Keratinocyte (primary cell): ENCODE measurements at regions not wholly inside any gene's neighbourhood (a gene's known extent, or its start where the extent isn't known, plus 50 kb on each side); places are given as distances from the start of the nearest gene placed in this dataset.
"Not testable (repeated sequence)": the region's sequence is repeated elsewhere in the genome, so short reads cannot be mapped to it uniquely, and the experiment has no call there.

Experiments
- DNase-seq: peaks from one replicate; pipeline ENCODE4 v3.0.0-alpha.2; 2011; ENCODE audit warnings: low read depth, missing footprints, low spot score
- FAIRE-seq: peaks from 2 replicates; lab custom pipeline; 2011; peaks lifted over from hg19 to GRCh38; lab: Jason Lieb, UNC
- H2AFZ ChIP-seq: 2 replicates; pipeline ENCODE4 v1.6.0; 2012; ENCODE audit warnings: low read length, control low read depth, inconsistent platforms; ENCODE audit not compliant: control insufficient read depth
- H3K27ac ChIP-seq: 2 replicates; pipeline ENCODE4 v1.5.1; 2011; ENCODE audit warnings: low read length; ENCODE audit not compliant: control insufficient read depth, insufficient read depth
- H3K27me3 ChIP-seq: 3 replicates; pipeline ENCODE4 v1.6.0; 2011; ENCODE audit warnings: low read length; ENCODE audit not compliant: control insufficient read depth, insufficient read depth; ENCODE audit errors: extremely low read depth
- H3K36me3 ChIP-seq, 2 experiments: 2 replicates in 1 of 2; 3 replicates in 1 of 2; pipeline ENCODE4 v1.5.1; 2011; ENCODE audit warnings: low read length in 2 of 2, mild to moderate bottlenecking in 1 of 2; ENCODE audit not compliant: control insufficient read depth in 2 of 2, insufficient read depth in 2 of 2; ENCODE audit errors: extremely low read depth in 1 of 2
- H3K4me1 ChIP-seq: 3 replicates; pipeline ENCODE4 v1.5.1; 2011; ENCODE audit warnings: low read length; ENCODE audit not compliant: control insufficient read depth, insufficient read depth; ENCODE audit errors: extremely low read depth
- H3K4me2 ChIP-seq: 3 replicates; pipeline ENCODE4 v1.6.0; 2011; ENCODE audit warnings: low read depth, low read length; ENCODE audit not compliant: control insufficient read depth, insufficient read depth; ENCODE audit errors: extremely low read depth
- H3K4me3 ChIP-seq, 3 experiments: fragments of 200-600 bp in 1 of 3; sonication (generic) in 1 of 3; 2 replicates in 2 of 3; 3 replicates in 1 of 3; pipeline ENCODE4 v1.5.1; 2011 to 2016; ENCODE audit warnings: low read length in 3 of 3, mild to moderate bottlenecking in 3 of 3, control low read depth in 2 of 3, inconsistent platforms in 1 of 3, low read depth in 1 of 3, mixed read lengths in 1 of 3, mixed run types in 1 of 3, moderate library complexity in 1 of 3; ENCODE audit not compliant: control insufficient read depth in 2 of 3, insufficient read depth in 2 of 3; ENCODE audit errors: extremely low read depth in 1 of 3
- H3K79me2 ChIP-seq: 2 replicates; pipeline ENCODE4 v1.6.0; 2012; ENCODE audit warnings: low read length; ENCODE audit not compliant: control insufficient read depth, insufficient read depth
- H3K9ac ChIP-seq: 3 replicates; pipeline ENCODE4 v1.6.0; 2011; ENCODE audit warnings: low read length; ENCODE audit not compliant: control insufficient read depth, insufficient read depth; ENCODE audit errors: extremely low read depth
- H3K9me1 ChIP-seq: 3 replicates; pipeline ENCODE4 v1.6.0; 2011; ENCODE audit warnings: low read length; ENCODE audit not compliant: control insufficient read depth, insufficient read depth; ENCODE audit errors: extremely low read depth
- H3K9me3 ChIP-seq: 2 replicates; pipeline ENCODE4 v1.5.1; 2012; ENCODE audit warnings: low read depth, low read length; ENCODE audit not compliant: control insufficient read depth
- H4K20me1 ChIP-seq: 3 replicates; pipeline ENCODE4 v1.6.0; 2011; ENCODE audit warnings: low read length; ENCODE audit not compliant: control insufficient read depth, insufficient read depth; ENCODE audit errors: extremely low read depth
- CTCF ChIP-seq, 3 experiments: IDR thresholded peaks in 1 of 3; conservative IDR thresholded peaks in 1 of 3; optimal IDR thresholded peaks in 1 of 3; 2 replicates in 2 of 3; 3 replicates in 1 of 3; pipeline versions ENCODE3 to v1.5.1; 2011; ENCODE audit warnings: low read length in 3 of 3, mild to moderate bottlenecking in 3 of 3, moderate library complexity in 2 of 3, control low read depth in 1 of 3, inconsistent platforms in 1 of 3; ENCODE audit not compliant: insufficient read depth in 2 of 3; ENCODE audit errors: extremely low read depth in 1 of 3
- EZH2 ChIP-seq: IDR thresholded peaks from one replicate; pipeline ENCODE4 v1.6.1; 2012; ENCODE audit warnings: inconsistent platforms, mild to moderate bottlenecking, low read length, moderate library complexity
- dilution Hi-C: fragments of 300-500 bp; cut with MboI; formaldehyde crosslinking; loops from one replicate; pipeline ENCODE4 v1.7.0; 2020; ENCODE audit warnings: low sequenced_read_pairs; ENCODE audit not compliant: extremely low pct_ligation_motif_present

- FAIRE-seq (no peak), DNase-seq (no peak)
- Histone ChIP-seq H3K4me1 (peaks cover 38% of the 10 kb centered on the region), H3K4me2 (peak overlapping the region; percentile 27), H2AFZ (peak overlapping the region; percentile 94), H3K27ac (no peak overlapping the region), H3K9me3 (no peaks in the 10 kb centered on the region), H3K9ac (no peak overlapping the region), H3K9me1 (no peaks in the 10 kb centered on the region), H3K27me3 (no peaks in the 10 kb centered on the region), H4K20me1 (no peaks in the 10 kb centered on the region), H3K36me3 (no peaks in the 10 kb centered on the region), H3K79me2 (no peaks in the 10 kb centered on the region), H3K4me3 (no peak overlapping the region)
- TF ChIP-seq CTCF (optimal IDR thresholded peaks at IDR 0.05 in 1 of 3, IDR thresholded peaks at IDR 0.05 in 1 of 3, conservative IDR thresholded peaks at IDR 0.05 in 1 of 3; ENCODE audit: extremely low read depth in 1 of 3, insufficient read depth in 2 of 3, low read length in 3 of 3) (no peak), EZH2 (no peak)
- dilution Hi-C loops = no loop called here
These were observed 59.3 kb upstream of the ZNF217 start for GRCh38 chr20:53652859-53653517.

- dilution Hi-C loops = no loop called here
These were observed 58.6 kb upstream of the ZNF217 start for GRCh38 chr20:53652090-53652858.

GRCh38 chr20:53649493-53649892, 55.9 kb upstream of the ZNF217 start:
- H3K4me3 ChIP-seq, H3K27me3 ChIP-seq, H3K27ac ChIP-seq, FAIRE-seq, H2AFZ ChIP-seq, H3K9me3 ChIP-seq, H3K79me2 ChIP-seq, H3K4me1 ChIP-seq, DNase-seq, H3K9ac ChIP-seq, H3K36me3 ChIP-seq, H3K4me2 ChIP-seq, H4K20me1 ChIP-seq, H3K9me1 ChIP-seq, dilution Hi-C loops: not testable (repeated sequence)

More at GRCh38 chr20:53652090-53652858, 58.6 kb upstream of the ZNF217 start:
- H2AFZ ChIP-seq = peak overlapping the region; percentile 70
- no peaks in the 10 kb centered on the region for H3K79me2 ChIP-seq
- no peak overlapping the region for H3K9ac ChIP-seq
- no peaks in the 10 kb centered on the region for H3K9me3 ChIP-seq
- no peak overlapping the region for H3K4me3 ChIP-seq
- H3K4me1 ChIP-seq = peaks cover 32% of the 10 kb centered on the region
- peak overlapping the region; percentile 17 for H3K4me2 ChIP-seq
- H3K36me3 ChIP-seq = no peaks in the 10 kb centered on the region
- no peak overlapping the region for H3K27ac ChIP-seq
- no peaks in the 10 kb centered on the region for H4K20me1 ChIP-seq
- H3K27me3 ChIP-seq = no peaks in the 10 kb centered on the region
- DNase-seq (no peak), FAIRE-seq (no peak)
- no peaks in the 10 kb centered on the region for H3K9me1 ChIP-seq
- no peak for TF ChIP-seq EZH2
